ENCODE measurements at regions not wholly inside any gene's neighbourhood (a gene's known extent, or its start where the extent isn't known, plus 50 kb on each side); places are given as distances from the start of the nearest gene placed in this dataset.

DNA sequence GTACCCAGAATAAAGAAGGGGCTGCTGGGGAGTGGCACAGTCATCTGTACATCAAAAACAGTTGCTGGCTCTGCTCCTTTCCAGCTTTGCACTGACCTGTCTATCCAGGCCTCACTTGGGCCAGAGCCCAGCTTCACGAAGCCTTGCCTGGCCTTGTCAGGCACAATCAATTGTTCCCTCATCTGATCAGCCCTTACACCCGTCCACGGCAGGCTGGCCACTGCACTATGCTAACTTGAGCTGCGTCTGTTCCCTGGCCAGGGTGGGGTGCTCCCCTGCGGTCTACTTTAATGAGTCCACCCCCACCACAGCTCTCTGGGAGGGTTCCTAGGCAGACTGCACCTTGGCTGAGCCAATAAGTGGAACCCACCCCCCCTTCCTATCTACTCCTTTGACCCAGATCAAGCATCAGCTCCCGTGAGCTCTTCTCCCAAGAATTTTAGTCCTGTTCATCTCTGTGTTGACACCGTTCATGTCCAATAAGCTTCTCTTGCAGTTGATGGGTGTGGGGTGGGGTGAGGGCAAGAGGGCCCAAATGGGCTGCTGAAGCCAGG lies 74.3 kb upstream of the MLN start:
- Histone ChIP-seq H3K79me2 (ENCODE audit: insufficient read depth, low read length) (no peaks in the 10 kb centered on the region), H3K4me1 (ENCODE audit: insufficient read depth, low read length) (no peaks in the 10 kb centered on the region), H3K4me3 (ENCODE audit: low read depth in 1 of 2, low read length in 2 of 2) (no peak overlapping the region), H3K9me3 (ENCODE audit: insufficient read depth, low read length, severe bottlenecking) (no peaks in the 10 kb centered on the region), H3K27me3 (ENCODE audit: insufficient read depth, low read length, poor library complexity) (peaks cover 11% of the 10 kb centered on the region), H3K36me3 (ENCODE audit: insufficient read depth, low read length) (no peaks in the 10 kb centered on the region), H2AFZ (ENCODE audit: low read depth, low read length) (no peak overlapping the region), H4K20me1 (ENCODE audit: insufficient read depth, low read length) (peaks cover 3% of the 10 kb centered on the region), H3K9ac (ENCODE audit: low read depth, low read length) (no peak overlapping the region), H3K4me2 (ENCODE audit: insufficient read depth, low read length) (no peak overlapping the region), H3K27ac (ENCODE audit: low read length) (no peak overlapping the region)
- TF ChIP-seq, protein P1, sequence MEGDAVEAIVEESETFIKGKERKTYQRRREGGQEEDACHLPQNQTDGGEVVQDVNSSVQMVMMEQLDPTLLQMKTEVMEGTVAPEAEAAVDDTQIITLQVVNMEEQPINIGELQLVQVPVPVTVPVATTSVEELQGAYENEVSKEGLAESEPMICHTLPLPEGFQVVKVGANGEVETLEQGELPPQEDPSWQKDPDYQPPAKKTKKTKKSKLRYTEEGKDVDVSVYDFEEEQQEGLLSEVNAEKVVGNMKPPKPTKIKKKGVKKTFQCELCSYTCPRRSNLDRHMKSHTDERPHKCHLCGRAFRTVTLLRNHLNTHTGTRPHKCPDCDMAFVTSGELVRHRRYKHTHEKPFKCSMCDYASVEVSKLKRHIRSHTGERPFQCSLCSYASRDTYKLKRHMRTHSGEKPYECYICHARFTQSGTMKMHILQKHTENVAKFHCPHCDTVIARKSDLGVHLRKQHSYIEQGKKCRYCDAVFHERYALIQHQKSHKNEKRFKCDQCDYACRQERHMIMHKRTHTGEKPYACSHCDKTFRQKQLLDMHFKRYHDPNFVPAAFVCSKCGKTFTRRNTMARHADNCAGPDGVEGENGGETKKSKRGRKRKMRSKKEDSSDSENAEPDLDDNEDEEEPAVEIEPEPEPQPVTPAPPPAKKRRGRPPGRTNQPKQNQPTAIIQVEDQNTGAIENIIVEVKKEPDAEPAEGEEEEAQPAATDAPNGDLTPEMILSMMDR (IDR thresholded peaks at IDR 0.05; ENCODE audit: borderline replicate concordance, extremely low read depth, low read length, poor library complexity, severe bottlenecking) = no peak
- TF ChIP-seq EZH2 (IDR thresholded peaks at IDR 0.05; ENCODE audit: borderline replicate concordance, low read depth, low read length, severe bottlenecking) = no peak
- no peak for DNase-seq
- no peak for ATAC-seq (ENCODE audit: insufficient read depth, low read depth)

DNA sequence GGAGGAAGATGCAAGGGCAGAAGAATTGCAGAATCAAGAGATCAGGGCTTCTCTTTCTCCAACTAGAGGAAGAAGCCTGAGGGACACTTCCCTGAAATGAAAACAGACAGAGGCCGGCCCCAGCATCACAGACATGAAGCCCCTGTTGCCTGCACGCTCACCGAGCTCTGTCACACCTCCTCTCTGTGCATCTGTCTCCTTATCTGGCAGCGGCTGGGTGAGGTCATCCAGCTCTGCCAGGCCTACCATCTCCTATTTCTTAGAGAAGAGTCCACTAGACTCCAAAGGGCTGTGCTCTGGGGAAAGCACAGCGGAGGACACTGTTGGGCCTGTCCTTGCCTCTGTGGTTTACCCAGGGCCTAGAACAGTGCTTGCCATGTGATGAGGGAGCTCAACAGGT lies 71.9 kb upstream of the MLN start:
- Histone ChIP-seq H2AFZ (ENCODE audit: low read depth, low read length) (no peak overlapping the region), H3K36me3 (ENCODE audit: insufficient read depth, low read length) (no peaks in the 10 kb centered on the region), H3K4me3 (ENCODE audit: low read depth in 1 of 2, low read length in 2 of 2) (no peak overlapping the region), H3K4me2 (ENCODE audit: insufficient read depth, low read length) (no peak overlapping the region), H3K27ac (ENCODE audit: low read length) (no peak overlapping the region), H3K4me1 (ENCODE audit: insufficient read depth, low read length) (no peaks in the 10 kb centered on the region), H3K27me3 (ENCODE audit: insufficient read depth, low read length, poor library complexity) (peaks cover 6% of the 10 kb centered on the region), H3K9me3 (ENCODE audit: insufficient read depth, low read length, severe bottlenecking) (no peaks in the 10 kb centered on the region), H3K9ac (ENCODE audit: low read depth, low read length) (no peak overlapping the region), H3K79me2 (ENCODE audit: insufficient read depth, low read length) (no peaks in the 10 kb centered on the region), H4K20me1 (ENCODE audit: insufficient read depth, low read length) (peaks cover 12% of the 10 kb centered on the region)
- DNase-seq = no peak
- no peak for TF ChIP-seq EZH2 (IDR thresholded peaks at IDR 0.05; ENCODE audit: borderline replicate concordance, low read depth, low read length, severe bottlenecking)
- TF ChIP-seq, protein P1 (IDR thresholded peaks at IDR 0.05; ENCODE audit: borderline replicate concordance, extremely low read depth, low read length, poor library complexity, severe bottlenecking) = no peak
- no peak for ATAC-seq (ENCODE audit: insufficient read depth, low read depth)

DNA sequence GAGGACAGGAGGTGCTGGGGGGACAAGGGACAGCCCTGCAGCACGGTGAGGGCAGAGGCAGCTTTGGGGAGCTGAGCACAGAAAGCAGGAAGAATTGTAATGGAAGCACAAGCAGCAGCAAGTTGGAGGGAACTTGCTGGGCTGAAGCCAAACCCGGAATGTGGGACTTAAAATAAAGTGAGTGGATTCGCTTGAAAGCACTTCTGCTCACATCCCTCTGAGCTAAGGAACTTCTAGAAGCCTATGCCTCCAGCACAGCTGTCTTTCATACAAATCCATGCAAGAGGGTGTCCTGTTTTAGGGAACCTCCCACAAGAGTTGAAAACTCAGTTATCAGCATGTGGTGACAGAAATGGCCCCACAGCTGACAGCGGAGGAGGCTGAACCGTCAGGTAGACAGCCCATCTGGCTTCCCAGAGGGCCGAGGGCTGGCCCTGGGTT lies 71.4 kb upstream of the MLN start:
- Histone ChIP-seq H3K4me3 (ENCODE audit: low read depth in 1 of 2, low read length in 2 of 2) (no peak overlapping the region), H3K9ac (ENCODE audit: low read depth, low read length) (no peak overlapping the region), H3K9me3 (ENCODE audit: insufficient read depth, low read length, severe bottlenecking) (no peaks in the 10 kb centered on the region), H3K4me1 (ENCODE audit: insufficient read depth, low read length) (no peaks in the 10 kb centered on the region), H3K4me2 (ENCODE audit: insufficient read depth, low read length) (no peak overlapping the region), H3K27ac (ENCODE audit: low read length) (no peak overlapping the region), H3K36me3 (ENCODE audit: insufficient read depth, low read length) (no peaks in the 10 kb centered on the region), H3K79me2 (ENCODE audit: insufficient read depth, low read length) (no peaks in the 10 kb centered on the region), H3K27me3 (ENCODE audit: insufficient read depth, low read length, poor library complexity) (peaks cover 6% of the 10 kb centered on the region), H2AFZ (ENCODE audit: low read depth, low read length) (no peak overlapping the region), H4K20me1 (ENCODE audit: insufficient read depth, low read length) (peaks cover 12% of the 10 kb centered on the region)
- TF ChIP-seq, protein P1 (IDR thresholded peaks at IDR 0.05; ENCODE audit: borderline replicate concordance, extremely low read depth, low read length, poor library complexity, severe bottlenecking) = no peak
- no peak for TF ChIP-seq EZH2 (IDR thresholded peaks at IDR 0.05; ENCODE audit: borderline replicate concordance, low read depth, low read length, severe bottlenecking)
- DNase-seq (no peak), ATAC-seq (ENCODE audit: insufficient read depth, low read depth) (no peak)

Data from DND-41 (cell line).